Endothelial cell of umbilical vein (primary cell): ENCODE measurements at regions not wholly inside any gene's neighbourhood (a gene's known extent, or its start where the extent isn't known, plus 50 kb on each side); places are given as distances from the start of the nearest gene placed in this dataset.

Experiments used
- BruUV-seq: library from RNA; stranded (reverse); fragments of 400-500 nt; replicated peaks from 2 replicates; lab custom pipeline; 2021; lab: Mats Ljungman, UMichigan
- CTCF ChIA-PET: fragments of 300-600, 350-600 bp; sonication (Branson Sonifier 250); formaldehyde crosslinking; loops from one replicate; lab custom pipeline; 2021; ENCODE audit warnings: antibody characterized with exemption, inconsistent platforms; lab: Charles Lee
- POLR2A ChIA-PET: fragments of 300-600, 350-600 bp; sonication (Branson Sonifier 250); formaldehyde crosslinking; loops from one replicate; lab custom pipeline; 2021; ENCODE audit warnings: antibody characterized with exemption, inconsistent platforms; lab: Charles Lee
- DNase-seq: peaks from one replicate; pipeline ENCODE4 v3.0.0-alpha.2; 2011; ENCODE audit warnings: low read depth, low spot score
- FAIRE-seq: peaks from 2 replicates; lab custom pipeline; 2011; peaks lifted over from hg19 to GRCh38; lab: Jason Lieb, UNC
- H2AFZ ChIP-seq: 2 replicates; pipeline ENCODE4 v1.6.0; 2012; ENCODE audit warnings: low read depth, low read length, control low read depth, inconsistent platforms
- H3K27ac ChIP-seq: 2 replicates; pipeline ENCODE4 v1.5.1; 2011; ENCODE audit warnings: low read depth, mild to moderate bottlenecking, control low read depth, low read length, moderate library complexity; ENCODE audit not compliant: insufficient read depth
- H3K27me3 ChIP-seq, 2 experiments: 2 replicates each; pipeline versions ENCODE4 v1.6.0 to v1.6.1; 2011; ENCODE audit warnings: low read length in 2 of 2, mixed read lengths in 1 of 2; ENCODE audit not compliant: control insufficient read depth in 2 of 2, insufficient read depth in 2 of 2
- H3K36me3 ChIP-seq, 2 experiments: 2 replicates in 1 of 2; 3 replicates in 1 of 2; pipeline ENCODE4 v1.5.1; 2011; ENCODE audit warnings: low read length in 2 of 2, mild to moderate bottlenecking in 1 of 2, moderate library complexity in 1 of 2; ENCODE audit not compliant: control insufficient read depth in 2 of 2, insufficient read depth in 2 of 2; ENCODE audit errors: extremely low read depth in 1 of 2
- H3K4me1 ChIP-seq: 3 replicates; pipeline ENCODE4 v1.5.1; 2011; ENCODE audit warnings: mild to moderate bottlenecking, low read length; ENCODE audit not compliant: control insufficient read depth, insufficient read depth; ENCODE audit errors: extremely low read depth
- H3K4me2 ChIP-seq: 2 replicates; pipeline ENCODE4 v1.6.1; 2011; ENCODE audit warnings: low read length, control low read depth, mixed read lengths; ENCODE audit not compliant: insufficient read depth
- H3K4me3 ChIP-seq, 3 experiments: fragments of 200-600 bp in 1 of 3; sonication (generic), shearing (Covaris generic) in 1 of 3; replicated peaks in 1 of 3; 2 replicates each; pipeline ENCODE4 v1.5.1; 2011 to 2016; ENCODE audit warnings: control low read depth in 3 of 3, low read length in 3 of 3, mild to moderate bottlenecking in 2 of 3, inconsistent platforms in 1 of 3, low read depth in 1 of 3, moderate library complexity in 1 of 3; ENCODE audit not compliant: insufficient read depth in 1 of 3
- H3K79me2 ChIP-seq: 2 replicates; pipeline ENCODE4 v1.6.0; 2012; ENCODE audit warnings: low read length, inconsistent platforms; ENCODE audit not compliant: control insufficient read depth, insufficient read depth
- H3K9ac ChIP-seq: replicated peaks from 2 replicates; pipeline ENCODE3; 2011; ENCODE audit warnings: low read length, control low read depth; ENCODE audit not compliant: insufficient read depth; ENCODE audit errors: extremely low read depth
- H3K9me1 ChIP-seq: replicated peaks from 3 replicates; pipeline ENCODE4 v1.6.0; 2011; ENCODE audit warnings: mild to moderate bottlenecking, low read length; ENCODE audit not compliant: control insufficient read depth, insufficient read depth; ENCODE audit errors: extremely low read depth
- H3K9me3 ChIP-seq: replicated peaks from 2 replicates; pipeline ENCODE4 v1.5.1; 2012; ENCODE audit warnings: low read length, inconsistent platforms; ENCODE audit not compliant: control insufficient read depth, insufficient read depth
- H4K20me1 ChIP-seq: replicated peaks from 2 replicates; pipeline ENCODE3; 2011; ENCODE audit warnings: mild to moderate bottlenecking, low read length; ENCODE audit not compliant: control insufficient read depth, insufficient read depth; ENCODE audit errors: extremely low read depth
- EZH2 ChIP-seq: IDR thresholded peaks from 2 replicates; pipeline ENCODE4 v1.6.1; 2012; ENCODE audit warnings: borderline replicate concordance, low read depth, mild to moderate bottlenecking, moderate library complexity, low read length, inconsistent platforms; ENCODE audit not compliant: severe bottlenecking
- FOS ChIP-seq: IDR thresholded peaks from 2 replicates; pipeline ENCODE4 v1.6.1; 2011; ENCODE audit warnings: mild to moderate bottlenecking, low read length, moderate library complexity, borderline replicate concordance; ENCODE audit not compliant: insufficient read depth
- GATA2 ChIP-seq: IDR thresholded peaks from 2 replicates; pipeline ENCODE4 v1.7.0; 2011; ENCODE audit warnings: low read depth, mild to moderate bottlenecking, moderate library complexity, mixed read lengths, low read length; ENCODE audit not compliant: insufficient read length, insufficient read depth
- JUN ChIP-seq: IDR thresholded peaks from 2 replicates; pipeline ENCODE4 v1.6.1; 2011; ENCODE audit warnings: borderline replicate concordance, low read depth; ENCODE audit not compliant: insufficient read length, insufficient read depth
- MYC ChIP-seq: IDR thresholded peaks from one replicate; pipeline ENCODE4 v1.6.1; 2011; ENCODE audit warnings: mild to moderate bottlenecking, low read depth, low read length
- POLR2A ChIP-seq: IDR thresholded peaks from 2 replicates; pipeline ENCODE4 v1.6.1; 2012; ENCODE audit warnings: low read depth, mild to moderate bottlenecking, control low read depth, low read length
- POLR2AphosphoS5 ChIP-seq: IDR thresholded peaks from 2 replicates; pipeline ENCODE4 v1.6.1; 2012; ENCODE audit warnings: low read depth, mild to moderate bottlenecking, control low read depth, low read length, moderate library complexity; ENCODE audit not compliant: insufficient read depth
- dilution Hi-C: fragments of 300-500 bp; cut with MboI; formaldehyde crosslinking; loops from one replicate; pipeline ENCODE4 v1.15.0; 2019; ENCODE audit warnings: low sequenced_read_pairs; ENCODE audit not compliant: extremely low pct_ligation_motif_present
- intact Hi-C: fragments of 100-400 bp; cut with micrococcal nuclease; formaldehyde crosslinking; loops from one replicate; pipeline ENCODE4 v1.10.0; 2022
- TF ChIP-seq, protein P1 (sequence below), 2 donors: IDR thresholded peaks; 1 replicate in 1 of 2; 2 replicates in 1 of 2; pipeline ENCODE4 v1.5.1; 2011; ENCODE audit warnings: low read length in 2 of 2, mild to moderate bottlenecking in 2 of 2, moderate library complexity in 2 of 2, control low read depth in 1 of 2, inconsistent platforms in 1 of 2, low read depth in 1 of 2; ENCODE audit not compliant: insufficient read depth in 1 of 2; ENCODE audit errors: extremely low read depth in 1 of 2
- TF ChIP-seq, protein P2 (sequence below): IDR thresholded peaks from 2 replicates; pipeline ENCODE4 v1.6.1; 2011; ENCODE audit not compliant: insufficient read depth, insufficient read length

DNA sequence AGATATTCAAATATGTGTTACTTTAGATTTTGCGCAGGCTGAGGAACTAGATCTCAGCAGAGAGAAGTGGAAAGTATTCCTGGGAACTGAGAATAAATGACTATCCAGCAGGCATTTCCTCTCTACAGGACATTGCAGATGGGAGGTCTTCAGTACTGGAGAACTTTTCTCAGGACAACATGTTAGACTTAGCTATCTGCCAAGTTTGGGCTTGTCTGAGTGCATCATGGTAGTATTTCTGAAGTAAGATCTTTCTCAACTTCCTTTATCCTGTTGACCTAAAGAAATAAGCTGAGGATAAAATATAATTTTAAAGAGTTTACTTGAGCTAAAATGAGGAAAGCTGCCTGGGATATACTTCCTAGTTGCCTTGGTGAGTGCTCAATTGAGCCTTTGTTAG lies 167.9 kb upstream of the BCHE start:
- H4K20me1 ChIP-seq: no peaks in the 10 kb centered on the region
- no TSS peak for BruUV-seq
- H3K27ac ChIP-seq: no peak overlapping the region
- no peak for DNase-seq
- no peak overlapping the region for H3K9ac ChIP-seq
- intact Hi-C loops (no loop called here), dilution Hi-C loops (no loop called here)
- no peaks in the 10 kb centered on the region for H3K27me3 ChIP-seq
- no peaks in the 10 kb centered on the region for H3K79me2 ChIP-seq
- no peak overlapping the region for H3K4me3 ChIP-seq
- ChIA-PET POLR2A (no interaction called here), CTCF (no interaction called here)
- FAIRE-seq: no peak
- TF ChIP-seq POLR2A: no peak
- no peak for TF ChIP-seq FOS
- H3K4me1 ChIP-seq: no peaks in the 10 kb centered on the region
- no peak overlapping the region for H2AFZ ChIP-seq
- H3K9me3 ChIP-seq: no peaks in the 10 kb centered on the region
- H3K9me1 ChIP-seq: no peaks in the 10 kb centered on the region
- H3K4me2 ChIP-seq: no peak overlapping the region
- no peaks in the 10 kb centered on the region for H3K36me3 ChIP-seq

DNA sequence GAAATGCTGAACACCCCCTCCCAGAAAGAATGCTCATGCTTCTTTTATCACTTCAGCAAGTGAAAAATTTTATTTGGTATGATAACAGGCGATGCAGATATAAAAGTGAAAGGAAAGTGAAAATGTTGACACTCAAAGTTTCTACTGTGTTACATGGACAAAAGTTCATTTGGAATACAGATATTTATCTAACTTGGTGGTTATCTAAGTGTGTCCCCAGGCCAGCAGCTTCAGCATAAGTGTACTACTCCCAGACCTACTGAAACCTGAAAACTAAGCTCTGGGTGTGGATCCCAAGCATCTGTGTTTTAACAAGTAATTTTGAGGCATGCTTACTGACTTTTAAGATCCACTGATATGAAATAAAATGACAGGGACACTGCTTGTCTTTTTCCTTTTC lies 157.1 kb upstream of the BCHE start:
- no peak overlapping the region for H2AFZ ChIP-seq
- H3K9me3 ChIP-seq: no peaks in the 10 kb centered on the region
- dilution Hi-C loops: no loop called here
- H3K27me3 ChIP-seq: no peaks in the 10 kb centered on the region
- TF ChIP-seq GATA2: no peak
- no peak for TF ChIP-seq POLR2A
- TF ChIP-seq, protein P1, sequence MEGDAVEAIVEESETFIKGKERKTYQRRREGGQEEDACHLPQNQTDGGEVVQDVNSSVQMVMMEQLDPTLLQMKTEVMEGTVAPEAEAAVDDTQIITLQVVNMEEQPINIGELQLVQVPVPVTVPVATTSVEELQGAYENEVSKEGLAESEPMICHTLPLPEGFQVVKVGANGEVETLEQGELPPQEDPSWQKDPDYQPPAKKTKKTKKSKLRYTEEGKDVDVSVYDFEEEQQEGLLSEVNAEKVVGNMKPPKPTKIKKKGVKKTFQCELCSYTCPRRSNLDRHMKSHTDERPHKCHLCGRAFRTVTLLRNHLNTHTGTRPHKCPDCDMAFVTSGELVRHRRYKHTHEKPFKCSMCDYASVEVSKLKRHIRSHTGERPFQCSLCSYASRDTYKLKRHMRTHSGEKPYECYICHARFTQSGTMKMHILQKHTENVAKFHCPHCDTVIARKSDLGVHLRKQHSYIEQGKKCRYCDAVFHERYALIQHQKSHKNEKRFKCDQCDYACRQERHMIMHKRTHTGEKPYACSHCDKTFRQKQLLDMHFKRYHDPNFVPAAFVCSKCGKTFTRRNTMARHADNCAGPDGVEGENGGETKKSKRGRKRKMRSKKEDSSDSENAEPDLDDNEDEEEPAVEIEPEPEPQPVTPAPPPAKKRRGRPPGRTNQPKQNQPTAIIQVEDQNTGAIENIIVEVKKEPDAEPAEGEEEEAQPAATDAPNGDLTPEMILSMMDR (IDR thresholded peaks at IDR 0.05; ENCODE audit: extremely low read depth in 1 of 2, insufficient read depth in 1 of 2, low read depth in 1 of 2, low read length in 2 of 2): no peak
- TF ChIP-seq EZH2: no peak
- no peak for TF ChIP-seq FOS
- TF ChIP-seq, protein P2, sequence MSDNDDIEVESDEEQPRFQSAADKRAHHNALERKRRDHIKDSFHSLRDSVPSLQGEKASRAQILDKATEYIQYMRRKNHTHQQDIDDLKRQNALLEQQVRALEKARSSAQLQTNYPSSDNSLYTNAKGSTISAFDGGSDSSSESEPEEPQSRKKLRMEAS: no peak
- TF ChIP-seq MYC: no peak
- TF ChIP-seq POLR2AphosphoS5: no peak
- TF ChIP-seq JUN: no peak
- no peaks in the 10 kb centered on the region for H3K4me1 ChIP-seq
- H3K4me3 ChIP-seq: no peak overlapping the region
- CTCF ChIA-PET: no interaction called here
- no peaks in the 10 kb centered on the region for H4K20me1 ChIP-seq
- FAIRE-seq (no peak), DNase-seq (no peak)
- no peaks in the 10 kb centered on the region for H3K79me2 ChIP-seq
- H3K36me3 ChIP-seq: no peaks in the 10 kb centered on the region
- BruUV-seq: no TSS peak
- no peak overlapping the region for H3K27ac ChIP-seq
- H3K9me1 ChIP-seq: no peaks in the 10 kb centered on the region
- intact Hi-C loops: no loop called here
- POLR2A ChIA-PET: no interaction called here
- H3K9ac ChIP-seq: no peak overlapping the region
- no peak overlapping the region for H3K4me2 ChIP-seq
